ENCODE measurements at regions not wholly inside any gene's neighbourhood (a gene's known extent, or its start where the extent isn't known, plus 50 kb on each side); places are given as distances from the start of the nearest gene placed in this dataset.
"Not testable (repeated sequence)": the region's sequence is repeated elsewhere in the genome, so short reads cannot be mapped to it uniquely, and the experiment has no call there.

DNA sequence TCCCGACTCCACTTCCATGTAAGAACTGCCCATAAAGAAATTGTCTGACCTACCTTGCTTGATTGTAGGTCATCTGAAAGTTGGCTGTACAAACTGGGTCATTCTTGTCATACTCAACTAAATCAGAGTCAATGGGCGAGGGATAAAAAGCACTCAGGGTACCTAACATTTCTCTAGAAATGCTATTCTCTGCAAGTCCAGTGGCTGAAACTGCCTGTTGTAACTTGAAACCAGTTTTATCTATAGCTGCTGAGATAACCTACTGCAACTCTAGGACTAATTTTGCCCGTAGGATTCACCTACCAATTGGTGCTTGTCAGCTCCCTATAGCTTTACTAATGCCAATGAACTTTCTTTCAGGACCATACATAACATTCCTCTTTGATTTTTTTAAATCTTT, 100.1 kb upstream of the GRIN2A start:
- no peaks in the 10 kb centered on the region for H3K27me3 ChIP-seq (ENCODE audit: control insufficient read depth in 2 of 2, insufficient read depth in 2 of 2, low read length in 2 of 2)
- no peak overlapping the region for H3K4me2 ChIP-seq (ENCODE audit: insufficient read depth, low read length)
- H3K9me3 ChIP-seq (replicated peaks; ENCODE audit: control insufficient read depth, insufficient read depth, low read length): no peaks in the 10 kb centered on the region
- H3K4me3 ChIP-seq (replicated peaks in 1 of 3; ENCODE audit: insufficient read depth in 1 of 3, low read depth in 1 of 3, low read length in 3 of 3): no peak overlapping the region
- DNase-seq (ENCODE audit: low read depth, low spot score) (no peak), FAIRE-seq (no peak)
- no peak for TF ChIP-seq GATA2 (IDR thresholded peaks at IDR 0.05; ENCODE audit: insufficient read depth, insufficient read length, low read depth, low read length)
- TF ChIP-seq CTCF (IDR thresholded peaks at IDR 0.05; ENCODE audit: extremely low read depth in 1 of 2, insufficient read depth in 1 of 2, low read depth in 1 of 2, low read length in 2 of 2): no peak
- no peak for TF ChIP-seq POLR2A (IDR thresholded peaks at IDR 0.05; ENCODE audit: low read depth, low read length)
- TF ChIP-seq JUN (IDR thresholded peaks at IDR 0.05; ENCODE audit: borderline replicate concordance, insufficient read depth, insufficient read length, low read depth): no peak
- no peak for TF ChIP-seq FOS (IDR thresholded peaks at IDR 0.05; ENCODE audit: borderline replicate concordance, insufficient read depth, low read length)
- TF ChIP-seq EZH2 (IDR thresholded peaks at IDR 0.05; ENCODE audit: borderline replicate concordance, low read depth, low read length, severe bottlenecking): no peak
- no peak for TF ChIP-seq MYC (IDR thresholded peaks at IDR 0.05; ENCODE audit: low read depth, low read length)
- TF ChIP-seq, protein P1, sequence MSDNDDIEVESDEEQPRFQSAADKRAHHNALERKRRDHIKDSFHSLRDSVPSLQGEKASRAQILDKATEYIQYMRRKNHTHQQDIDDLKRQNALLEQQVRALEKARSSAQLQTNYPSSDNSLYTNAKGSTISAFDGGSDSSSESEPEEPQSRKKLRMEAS (IDR thresholded peaks at IDR 0.05; ENCODE audit: insufficient read depth, insufficient read length): no peak
- no peak for TF ChIP-seq POLR2AphosphoS5 (IDR thresholded peaks at IDR 0.05; ENCODE audit: insufficient read depth, low read depth, low read length)
- no peaks in the 10 kb centered on the region for H3K36me3 ChIP-seq (ENCODE audit: control insufficient read depth in 2 of 2, extremely low read depth in 1 of 2, insufficient read depth in 2 of 2, low read length in 2 of 2)
- ChIA-PET CTCF (no interaction called here), POLR2A (no interaction called here)
- no peak overlapping the region for H3K9ac ChIP-seq (replicated peaks; ENCODE audit: extremely low read depth, insufficient read depth, low read length)
- no peak overlapping the region for H3K27ac ChIP-seq (ENCODE audit: insufficient read depth, low read depth, low read length)
- intact Hi-C loops (cut with micrococcal nuclease) (no loop called here), dilution Hi-C loops (cut with MboI; ENCODE audit: extremely low pct_ligation_motif_present, low sequenced_read_pairs) (no loop called here)
- BruUV-seq (replicated peaks): no TSS peak
- no peaks in the 10 kb centered on the region for H3K4me1 ChIP-seq (ENCODE audit: control insufficient read depth, extremely low read depth, insufficient read depth, low read length)
- H3K9me1 ChIP-seq (replicated peaks; ENCODE audit: control insufficient read depth, extremely low read depth, insufficient read depth, low read length): no peaks in the 10 kb centered on the region
- no peaks in the 10 kb centered on the region for H3K79me2 ChIP-seq (ENCODE audit: control insufficient read depth, insufficient read depth, low read length)
- H2AFZ ChIP-seq (ENCODE audit: low read depth, low read length): no peak overlapping the region
- no peaks in the 10 kb centered on the region for H4K20me1 ChIP-seq (replicated peaks; ENCODE audit: control insufficient read depth, extremely low read depth, insufficient read depth, low read length)

DNA sequence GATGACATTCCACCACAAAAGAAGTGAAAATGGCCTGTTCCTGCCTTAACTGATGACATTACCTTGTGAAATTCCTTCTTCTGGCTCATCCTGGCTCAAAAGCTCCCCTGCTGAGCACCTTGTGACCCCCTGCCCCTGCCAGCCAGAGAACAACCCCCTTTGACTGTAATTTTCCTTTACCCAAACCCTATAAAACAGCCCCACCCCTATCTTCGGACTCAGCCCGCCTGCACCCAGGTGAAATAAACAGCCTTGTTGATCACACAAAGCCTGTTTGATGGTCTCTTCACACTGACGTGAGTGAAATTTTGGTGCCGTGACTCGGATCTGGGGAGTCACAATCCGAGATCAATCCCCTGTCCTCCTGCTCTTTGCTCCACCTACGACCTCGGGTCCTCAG, 101.0 kb upstream of the GRIN2A start:
- DNase-seq (ENCODE audit: low read depth, low spot score); intact Hi-C loops (cut with micrococcal nuclease); H3K27ac ChIP-seq (ENCODE audit: insufficient read depth, low read depth, low read length): not testable (repeated sequence)

GRCh38 chr16:10290467-10291105, 95.3 kb upstream of the ATF7IP2 start:
- BruUV-seq (replicated peaks); CTCF ChIA-PET; H3K27me3 ChIP-seq (ENCODE audit: control insufficient read depth in 2 of 2, insufficient read depth in 2 of 2, low read length in 2 of 2); FAIRE-seq; H4K20me1 ChIP-seq (replicated peaks; ENCODE audit: control insufficient read depth, extremely low read depth, insufficient read depth, low read length); H3K4me2 ChIP-seq (ENCODE audit: insufficient read depth, low read length); dilution Hi-C loops (cut with MboI; ENCODE audit: extremely low pct_ligation_motif_present, low sequenced_read_pairs); H3K4me3 ChIP-seq (replicated peaks in 1 of 3; ENCODE audit: insufficient read depth in 1 of 3, low read depth in 1 of 3, low read length in 3 of 3); H3K36me3 ChIP-seq (ENCODE audit: control insufficient read depth in 2 of 2, extremely low read depth in 1 of 2, insufficient read depth in 2 of 2, low read length in 2 of 2); intact Hi-C loops (cut with micrococcal nuclease); POLR2A ChIA-PET; H2AFZ ChIP-seq (ENCODE audit: low read depth, low read length); H3K27ac ChIP-seq (ENCODE audit: insufficient read depth, low read depth, low read length); H3K9ac ChIP-seq (replicated peaks; ENCODE audit: extremely low read depth, insufficient read depth, low read length); DNase-seq (ENCODE audit: low read depth, low spot score); H3K79me2 ChIP-seq (ENCODE audit: control insufficient read depth, insufficient read depth, low read length); H3K9me3 ChIP-seq (replicated peaks; ENCODE audit: control insufficient read depth, insufficient read depth, low read length); H3K4me1 ChIP-seq (ENCODE audit: control insufficient read depth, extremely low read depth, insufficient read depth, low read length); H3K9me1 ChIP-seq (replicated peaks; ENCODE audit: control insufficient read depth, extremely low read depth, insufficient read depth, low read length): not testable (repeated sequence)

More for the DNA sequence above, 101.0 kb upstream of the GRIN2A start:
- dilution Hi-C loops (cut with MboI; ENCODE audit: extremely low pct_ligation_motif_present, low sequenced_read_pairs); FAIRE-seq; POLR2A ChIA-PET; CTCF ChIA-PET; BruUV-seq (replicated peaks); H3K36me3 ChIP-seq (ENCODE audit: control insufficient read depth in 2 of 2, extremely low read depth in 1 of 2, insufficient read depth in 2 of 2, low read length in 2 of 2); H3K9me1 ChIP-seq (replicated peaks; ENCODE audit: control insufficient read depth, extremely low read depth, insufficient read depth, low read length); H3K27me3 ChIP-seq (ENCODE audit: control insufficient read depth in 2 of 2, insufficient read depth in 2 of 2, low read length in 2 of 2); H3K4me1 ChIP-seq (ENCODE audit: control insufficient read depth, extremely low read depth, insufficient read depth, low read length); H4K20me1 ChIP-seq (replicated peaks; ENCODE audit: control insufficient read depth, extremely low read depth, insufficient read depth, low read length); H2AFZ ChIP-seq (ENCODE audit: low read depth, low read length); H3K4me3 ChIP-seq (replicated peaks in 1 of 3; ENCODE audit: insufficient read depth in 1 of 3, low read depth in 1 of 3, low read length in 3 of 3); H3K79me2 ChIP-seq (ENCODE audit: control insufficient read depth, insufficient read depth, low read length); H3K9me3 ChIP-seq (replicated peaks; ENCODE audit: control insufficient read depth, insufficient read depth, low read length); H3K9ac ChIP-seq (replicated peaks; ENCODE audit: extremely low read depth, insufficient read depth, low read length); H3K4me2 ChIP-seq (ENCODE audit: insufficient read depth, low read length): not testable (repeated sequence)
